ENCODE measurements at regions not wholly inside any gene's neighbourhood (a gene's known extent, or its start where the extent isn't known, plus 50 kb on each side); places are given as distances from the start of the nearest gene placed in this dataset.
A peak's percentile ranks its signal among the peaks of the same experiment; 100 is the strongest.

DNA sequence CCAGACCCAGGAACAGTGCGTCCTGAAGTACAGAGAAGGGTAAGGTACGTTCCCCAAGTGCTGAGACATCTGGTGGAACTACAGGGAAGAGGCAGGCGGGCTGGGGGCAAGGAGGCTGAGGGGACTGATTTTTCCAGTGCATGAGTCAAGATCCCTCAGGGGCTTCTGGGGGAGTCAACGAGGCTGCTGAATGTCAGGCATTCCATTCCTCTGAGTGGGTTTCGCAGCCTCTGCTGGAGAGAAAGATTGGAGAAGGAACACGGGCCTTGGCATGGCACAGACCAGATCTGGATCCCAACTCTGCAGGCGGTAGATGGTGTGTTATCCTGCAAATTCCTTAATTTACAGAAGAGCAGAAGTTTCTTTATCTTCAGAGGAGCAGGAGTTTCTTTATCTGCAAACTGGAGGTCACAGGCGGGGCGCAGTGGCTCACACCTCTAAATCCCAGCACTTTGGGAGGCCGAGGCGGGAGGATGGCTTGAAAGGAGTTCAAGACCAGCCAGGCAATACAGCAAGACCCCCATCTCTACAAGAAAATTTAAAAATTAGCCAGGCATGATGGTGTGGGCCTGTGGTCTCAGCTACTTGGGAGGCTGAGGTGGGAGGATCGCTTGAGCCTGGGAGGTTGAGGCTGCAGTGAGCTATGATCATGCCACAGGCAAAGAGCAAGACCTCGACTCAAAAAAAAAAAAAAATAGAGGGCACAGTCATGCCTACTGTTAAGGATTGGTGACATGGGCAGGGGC is 132.6 kb upstream of the MAP1LC3B2 start:
- no peaks in the 10 kb centered on the region for H3K27me3 ChIP-seq (ENCODE audit: control insufficient read depth in 3 of 3, insufficient read depth in 3 of 3, low read length in 3 of 3)
- H3K9ac ChIP-seq (ENCODE audit: low read depth in 1 of 3, low read length in 3 of 3) = no peak overlapping the region
- H3K4me3 ChIP-seq (ENCODE audit: low read length in 3 of 3) = no peak overlapping the region
- no peaks in the 10 kb centered on the region for H3K9me3 ChIP-seq (ENCODE audit: control insufficient read depth in 3 of 3, low read length in 3 of 3)
- no peaks in the 10 kb centered on the region for H3K4me1 ChIP-seq (ENCODE audit: control insufficient read depth in 3 of 3, insufficient read depth in 3 of 3, low read length in 3 of 3)
- no peak overlapping the region for H3K27ac ChIP-seq (ENCODE audit: low read depth, low read length)
- no peaks in the 10 kb centered on the region for H3K36me3 ChIP-seq (ENCODE audit: control insufficient read depth in 3 of 3, insufficient read depth in 3 of 3, low read length in 3 of 3)

DNA sequence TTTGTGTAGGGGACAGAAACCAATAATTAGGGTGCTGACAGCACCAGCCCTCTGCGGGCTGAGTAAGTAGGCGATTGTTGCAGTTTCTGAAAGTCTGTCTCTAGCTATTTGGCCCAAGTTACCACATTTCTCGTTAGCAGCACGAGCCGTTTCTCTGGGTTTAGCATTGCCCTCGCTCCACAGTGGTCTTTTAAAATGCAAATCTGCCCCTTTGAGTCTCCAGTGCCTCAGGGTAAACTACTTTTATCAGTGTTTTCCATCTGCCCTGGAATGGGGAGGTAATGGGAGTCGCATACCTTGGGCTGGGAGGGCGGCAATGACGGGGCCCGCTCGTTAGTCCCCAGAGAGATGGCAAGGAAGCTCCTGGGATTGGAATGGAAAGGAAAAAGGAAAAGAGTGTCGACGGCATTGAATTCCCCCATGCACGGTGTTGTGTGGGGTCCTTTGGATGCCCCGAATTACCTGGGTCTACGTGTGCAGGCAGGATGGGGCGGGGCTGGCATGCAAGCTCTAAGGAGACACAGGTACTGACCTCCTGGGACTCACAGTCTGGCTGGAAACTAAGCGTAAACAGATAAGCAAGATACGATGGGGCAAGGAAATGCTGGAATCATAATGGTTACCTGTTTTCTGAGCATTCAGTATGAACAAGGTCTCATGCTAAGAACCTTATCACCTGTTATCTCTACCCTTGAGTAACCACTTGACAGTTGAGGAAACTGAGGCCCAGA is 131.8 kb upstream of the MAP1LC3B2 start:
- H3K4me1 ChIP-seq (ENCODE audit: control insufficient read depth in 3 of 3, insufficient read depth in 3 of 3, low read length in 3 of 3) = no peaks in the 10 kb centered on the region
- H3K4me3 ChIP-seq (ENCODE audit: low read length in 3 of 3) = no peak overlapping the region
- no peak overlapping the region for H3K9ac ChIP-seq (ENCODE audit: low read depth in 1 of 3, low read length in 3 of 3)
- H3K27me3 ChIP-seq (ENCODE audit: control insufficient read depth in 3 of 3, insufficient read depth in 3 of 3, low read length in 3 of 3) = no peaks in the 10 kb centered on the region
- H3K27ac ChIP-seq (ENCODE audit: low read depth, low read length) = no peak overlapping the region
- no peaks in the 10 kb centered on the region for H3K36me3 ChIP-seq (ENCODE audit: control insufficient read depth in 3 of 3, insufficient read depth in 3 of 3, low read length in 3 of 3)
- no peaks in the 10 kb centered on the region for H3K9me3 ChIP-seq (ENCODE audit: control insufficient read depth in 3 of 3, low read length in 3 of 3)

DNA sequence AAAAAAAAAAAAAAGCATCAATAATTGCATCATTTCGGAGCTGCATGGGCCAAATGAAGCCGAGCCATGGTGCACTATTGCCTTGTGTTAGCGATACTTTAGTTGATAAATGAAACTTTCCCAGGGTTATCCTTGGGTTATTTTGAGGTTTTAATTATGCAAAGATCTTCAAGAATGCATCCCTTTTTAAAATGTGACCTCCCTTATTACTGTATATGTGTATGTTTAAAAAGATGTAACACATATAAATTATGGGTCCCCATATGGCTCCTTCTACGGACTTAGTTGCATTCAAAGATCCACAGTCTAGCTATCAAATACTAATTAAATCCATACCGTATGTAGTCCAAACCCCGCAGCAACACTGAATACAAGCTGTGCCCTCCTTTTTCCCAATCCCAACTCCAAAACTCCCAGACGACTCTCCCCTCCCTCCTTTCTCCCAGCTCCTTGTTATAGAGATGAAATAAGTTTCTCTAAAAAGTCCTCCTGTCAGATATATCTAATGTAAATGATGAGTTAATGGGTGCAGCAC is 129.3 kb upstream of the MAP1LC3B2 start:
- Histone ChIP-seq H3K4me3 (ENCODE audit: low read length in 3 of 3) (no peak overlapping the region), H3K27ac (ENCODE audit: low read depth, low read length) (no peak overlapping the region), H3K36me3 (ENCODE audit: control insufficient read depth in 3 of 3, insufficient read depth in 3 of 3, low read length in 3 of 3) (no peaks in the 10 kb centered on the region), H3K27me3 (ENCODE audit: control insufficient read depth in 3 of 3, insufficient read depth in 3 of 3, low read length in 3 of 3) (no peaks in the 10 kb centered on the region), H3K9me3 (ENCODE audit: control insufficient read depth in 3 of 3, low read length in 3 of 3) (no peaks in the 10 kb centered on the region), H3K9ac (ENCODE audit: low read depth in 1 of 3, low read length in 3 of 3) (no peak overlapping the region), H3K4me1 (ENCODE audit: control insufficient read depth in 3 of 3, insufficient read depth in 3 of 3, low read length in 3 of 3) (peaks cover 10 to 11% (median 10%) of the 10 kb centered on the region in 3 donors)

DNA sequence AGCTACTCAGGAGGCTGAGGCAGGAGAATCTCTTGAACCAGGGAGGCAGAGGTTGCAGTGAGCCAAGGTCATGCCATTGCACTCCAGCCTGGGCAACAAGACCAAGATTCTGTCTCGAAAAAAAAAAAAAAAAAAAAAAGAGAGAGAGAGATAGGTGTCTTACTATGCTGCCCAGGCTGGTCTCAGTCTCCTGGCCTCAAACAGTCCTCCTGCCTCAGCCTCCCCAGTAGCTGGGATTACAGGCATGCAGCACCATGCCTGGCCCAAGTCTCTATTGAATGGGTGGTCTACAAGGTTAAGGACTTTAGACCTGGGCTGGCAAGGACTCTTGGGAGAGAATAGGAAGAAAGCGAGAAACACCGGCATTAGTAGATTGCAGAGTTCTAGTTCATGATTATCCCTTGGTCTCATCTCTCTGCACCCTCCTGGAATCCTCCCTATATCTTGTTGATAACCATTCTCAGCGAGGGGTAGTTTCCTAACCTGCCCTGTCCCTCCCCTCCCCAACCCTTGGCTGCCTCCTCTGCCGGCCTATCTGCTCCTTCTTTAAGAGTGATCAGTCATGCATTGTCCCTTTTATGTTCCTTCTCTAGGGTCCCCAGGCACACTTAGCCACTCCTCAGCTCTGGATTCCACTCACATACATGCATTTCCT is 128.1 kb upstream of the MAP1LC3B2 start:
- peak overlapping the region in 1 of 3 donors; percentile 8 for H3K9ac ChIP-seq (ENCODE audit: low read depth in 1 of 3, low read length in 3 of 3)

DNA sequence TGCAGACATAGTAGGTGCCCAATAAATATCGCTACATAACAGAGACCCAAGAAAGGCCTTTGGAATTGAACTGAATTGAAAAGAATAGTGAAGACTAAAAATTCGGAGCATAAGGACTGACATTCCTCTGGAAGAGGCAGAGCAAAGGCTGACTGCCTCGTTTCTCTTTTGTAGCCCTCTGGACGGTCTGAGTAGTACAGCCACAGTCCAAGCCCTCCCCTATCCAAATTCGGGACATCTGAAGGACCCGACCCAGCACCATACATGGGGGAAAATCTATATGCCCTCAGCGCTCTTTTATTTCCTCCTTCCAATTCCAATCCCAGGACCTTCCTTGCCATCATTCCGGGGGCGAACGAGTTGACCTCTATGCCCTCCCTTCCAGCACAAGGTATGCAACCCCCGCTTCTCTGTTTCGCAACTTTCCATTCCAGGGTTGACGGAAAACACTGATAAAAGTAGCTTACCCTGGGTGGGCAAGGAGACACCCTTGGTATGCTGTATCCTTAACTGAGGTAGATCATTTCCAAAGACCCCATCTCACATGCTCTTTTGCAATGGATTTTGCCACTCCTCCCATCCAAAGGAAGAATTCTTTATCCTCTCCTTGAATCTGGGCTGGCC is 127.4 kb upstream of the MAP1LC3B2 start:
- no peak overlapping the region for H3K4me3 ChIP-seq (ENCODE audit: low read length in 3 of 3)
- no peaks in the 10 kb centered on the region for H3K9me3 ChIP-seq (ENCODE audit: control insufficient read depth in 3 of 3, low read length in 3 of 3)
- peaks cover 10 to 14% (median 11%) of the 10 kb centered on the region in 3 donors for H3K4me1 ChIP-seq (ENCODE audit: control insufficient read depth in 3 of 3, insufficient read depth in 3 of 3, low read length in 3 of 3)
- no peaks in the 10 kb centered on the region for H3K27me3 ChIP-seq (ENCODE audit: control insufficient read depth in 3 of 3, insufficient read depth in 3 of 3, low read length in 3 of 3)
- no peak overlapping the region for H3K9ac ChIP-seq (ENCODE audit: low read depth in 1 of 3, low read length in 3 of 3)
- H3K36me3 ChIP-seq (ENCODE audit: control insufficient read depth in 3 of 3, insufficient read depth in 3 of 3, low read length in 3 of 3) = no peaks in the 10 kb centered on the region
- no peak overlapping the region for H3K27ac ChIP-seq (ENCODE audit: low read depth, low read length)

More for the DNA sequence above, 128.1 kb upstream of the MAP1LC3B2 start:
- H3K4me1 ChIP-seq (ENCODE audit: control insufficient read depth in 3 of 3, insufficient read depth in 3 of 3, low read length in 3 of 3) = peaks cover 10 to 11% (median 11%) of the 10 kb centered on the region in 3 donors
- no peaks in the 10 kb centered on the region for H3K36me3 ChIP-seq (ENCODE audit: control insufficient read depth in 3 of 3, insufficient read depth in 3 of 3, low read length in 3 of 3)
- no peaks in the 10 kb centered on the region for H3K9me3 ChIP-seq (ENCODE audit: control insufficient read depth in 3 of 3, low read length in 3 of 3)
- H3K4me3 ChIP-seq (ENCODE audit: low read length in 3 of 3) = no peak overlapping the region
- no peak overlapping the region for H3K27ac ChIP-seq (ENCODE audit: low read depth, low read length)
- H3K27me3 ChIP-seq (ENCODE audit: control insufficient read depth in 3 of 3, insufficient read depth in 3 of 3, low read length in 3 of 3) = no peaks in the 10 kb centered on the region

DNA sequence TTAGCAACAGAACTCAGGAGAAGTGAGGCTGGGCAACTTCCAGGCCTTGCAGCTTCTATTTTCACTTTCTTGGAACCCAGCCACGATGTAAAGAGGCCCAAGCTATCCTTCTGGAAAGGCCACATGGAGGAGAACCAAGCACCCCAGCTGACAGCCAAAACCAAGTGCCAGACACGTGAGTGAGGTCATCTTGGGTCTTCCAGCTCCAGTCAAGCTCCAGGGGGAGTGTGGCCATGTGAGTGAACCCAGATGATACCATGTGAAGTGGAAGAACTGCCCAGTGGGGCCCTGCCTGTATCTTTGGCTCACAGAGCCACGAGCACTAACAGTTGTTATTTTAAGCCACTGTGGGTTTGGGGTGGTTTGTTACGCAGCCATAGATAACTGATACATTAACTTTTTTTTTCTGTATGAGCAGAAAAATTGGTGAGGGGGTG is 126.8 kb upstream of the MAP1LC3B2 start:
- no peaks in the 10 kb centered on the region for H3K36me3 ChIP-seq (ENCODE audit: control insufficient read depth in 3 of 3, insufficient read depth in 3 of 3, low read length in 3 of 3)
- H3K27ac ChIP-seq (ENCODE audit: low read depth, low read length) = no peak overlapping the region
- H3K9ac ChIP-seq (ENCODE audit: low read depth in 1 of 3, low read length in 3 of 3) = no peak overlapping the region
- peaks cover 10 to 14% (median 11%) of the 10 kb centered on the region in 3 donors for H3K4me1 ChIP-seq (ENCODE audit: control insufficient read depth in 3 of 3, insufficient read depth in 3 of 3, low read length in 3 of 3)
- no peaks in the 10 kb centered on the region for H3K27me3 ChIP-seq (ENCODE audit: control insufficient read depth in 3 of 3, insufficient read depth in 3 of 3, low read length in 3 of 3)
- no peaks in the 10 kb centered on the region for H3K9me3 ChIP-seq (ENCODE audit: control insufficient read depth in 3 of 3, low read length in 3 of 3)
- H3K4me3 ChIP-seq (ENCODE audit: low read length in 3 of 3) = no peak overlapping the region

DNA sequence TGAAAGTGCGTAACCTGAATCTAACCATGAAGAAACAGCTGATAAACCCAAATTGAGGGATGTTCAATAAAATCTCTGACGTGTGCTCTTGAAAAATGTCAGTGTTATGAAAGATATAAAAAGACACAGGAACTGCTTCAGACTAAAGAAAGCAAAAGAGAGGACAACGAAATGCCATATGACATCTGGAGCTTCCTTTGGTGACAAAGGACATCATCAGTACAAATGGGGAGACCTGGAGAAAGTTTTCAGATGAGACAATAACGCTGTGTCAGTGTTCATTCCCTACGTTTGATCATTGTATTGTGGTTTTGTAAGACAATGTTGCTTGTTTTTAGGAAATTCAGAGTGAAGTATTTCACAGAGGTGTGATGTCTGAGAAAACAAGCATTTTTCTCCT is 125.9 kb upstream of the MAP1LC3B2 start:
- H3K36me3 ChIP-seq (ENCODE audit: control insufficient read depth in 3 of 3, insufficient read depth in 3 of 3, low read length in 3 of 3) = no peaks in the 10 kb centered on the region
- H3K27me3 ChIP-seq (ENCODE audit: control insufficient read depth in 3 of 3, insufficient read depth in 3 of 3, low read length in 3 of 3) = no peaks in the 10 kb centered on the region
- H3K9me3 ChIP-seq (ENCODE audit: control insufficient read depth in 3 of 3, low read length in 3 of 3) = no peaks in the 10 kb centered on the region
- H3K4me3 ChIP-seq (ENCODE audit: low read length in 3 of 3) = no peak overlapping the region
- no peak overlapping the region for H3K9ac ChIP-seq (ENCODE audit: low read depth in 1 of 3, low read length in 3 of 3)
- peak overlapping the region; percentile 15 for H3K27ac ChIP-seq (ENCODE audit: low read depth, low read length)
- H3K4me1 ChIP-seq (ENCODE audit: control insufficient read depth in 3 of 3, insufficient read depth in 3 of 3, low read length in 3 of 3) = peaks cover 10 to 14% (median 11%) of the 10 kb centered on the region in 3 donors

DNA sequence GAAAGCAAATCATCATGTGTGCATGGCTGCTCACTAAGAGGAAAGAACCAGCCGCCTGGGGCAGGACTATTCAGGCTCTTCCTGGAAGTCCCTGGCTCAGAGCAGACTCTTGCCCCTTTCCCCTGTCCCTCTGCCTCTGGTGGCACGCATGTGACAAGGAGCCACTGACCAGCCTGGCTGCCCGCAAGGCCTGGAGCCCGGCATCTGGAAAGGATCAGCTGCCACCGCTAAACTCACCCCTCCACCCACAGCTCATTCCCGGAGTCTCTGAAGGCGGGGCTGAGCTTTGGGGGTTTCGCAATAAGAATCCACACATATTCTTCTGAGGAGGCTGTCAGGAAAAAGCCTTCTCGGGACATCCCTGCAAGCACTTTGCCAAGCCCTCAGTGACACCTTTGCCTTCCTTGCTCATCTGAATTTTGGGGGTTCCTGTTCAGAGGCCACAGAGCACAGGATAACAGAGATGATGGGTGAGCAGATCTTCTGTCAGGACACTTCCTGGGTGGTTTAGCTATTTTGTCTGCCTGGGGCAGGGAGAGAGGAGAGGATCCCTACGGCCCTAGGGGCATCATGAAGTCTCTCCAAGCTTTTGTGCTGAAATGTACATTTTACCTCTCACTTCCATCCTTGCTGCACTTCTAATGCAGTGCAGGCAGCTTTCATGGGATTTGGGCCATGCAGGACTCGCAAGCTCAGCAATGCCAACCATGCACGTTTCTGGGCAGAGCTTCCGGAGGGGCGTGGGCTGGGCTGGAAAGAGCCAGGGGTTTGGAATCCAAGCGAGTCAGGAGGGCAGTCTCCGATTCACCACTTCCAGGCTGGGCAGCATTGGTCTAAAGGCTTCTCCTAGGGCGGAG is 124.8 kb upstream of the MAP1LC3B2 start:
- no peaks in the 10 kb centered on the region for H3K27me3 ChIP-seq (ENCODE audit: control insufficient read depth in 3 of 3, insufficient read depth in 3 of 3, low read length in 3 of 3)
- no peaks in the 10 kb centered on the region for H3K36me3 ChIP-seq (ENCODE audit: control insufficient read depth in 3 of 3, insufficient read depth in 3 of 3, low read length in 3 of 3)
- H3K4me3 ChIP-seq (ENCODE audit: low read length in 3 of 3) = peak overlapping the region; percentile 41 to 48 (median 45)
- peak overlapping the region; percentile 58 for H3K27ac ChIP-seq (ENCODE audit: low read depth, low read length)
- no peaks in the 10 kb centered on the region for H3K9me3 ChIP-seq (ENCODE audit: control insufficient read depth in 3 of 3, low read length in 3 of 3)
- H3K4me1 ChIP-seq (ENCODE audit: control insufficient read depth in 3 of 3, insufficient read depth in 3 of 3, low read length in 3 of 3) = peaks cover 10 to 14% (median 11%) of the 10 kb centered on the region in 3 donors
- peak overlapping the region in 2 of 3 donors; percentile 28 to 64 for H3K9ac ChIP-seq (ENCODE audit: low read depth in 1 of 3, low read length in 3 of 3)

DNA sequence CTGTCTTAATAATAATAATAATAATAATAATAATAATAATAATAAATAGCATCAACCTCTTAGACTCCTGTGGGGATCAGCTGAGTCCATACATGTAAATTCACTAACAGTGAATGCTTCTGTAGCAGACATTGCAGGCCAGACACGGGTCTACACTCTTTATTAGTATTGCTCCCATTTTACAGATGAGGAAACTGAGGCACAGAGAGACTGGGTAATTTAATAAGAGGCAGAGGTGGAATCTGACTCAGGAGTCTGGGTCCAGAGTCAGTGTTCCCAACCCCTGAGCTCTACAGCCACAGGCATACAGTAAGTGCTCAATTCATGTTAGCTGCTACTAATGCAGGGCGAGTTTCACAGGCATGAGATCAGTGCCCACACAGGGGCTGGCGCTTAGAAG is 123.2 kb upstream of the MAP1LC3B2 start:
- Histone ChIP-seq H3K9ac (ENCODE audit: low read depth in 1 of 3, low read length in 3 of 3) (no peak overlapping the region), H3K4me3 (ENCODE audit: low read length in 3 of 3) (no peak overlapping the region), H3K9me3 (ENCODE audit: control insufficient read depth in 3 of 3, low read length in 3 of 3) (no peaks in the 10 kb centered on the region), H3K4me1 (ENCODE audit: control insufficient read depth in 3 of 3, insufficient read depth in 3 of 3, low read length in 3 of 3) (peaks cover 10 to 14% (median 11%) of the 10 kb centered on the region in 3 donors), H3K27me3 (ENCODE audit: control insufficient read depth in 3 of 3, insufficient read depth in 3 of 3, low read length in 3 of 3) (no peaks in the 10 kb centered on the region), H3K27ac (ENCODE audit: low read depth, low read length) (no peak overlapping the region), H3K36me3 (ENCODE audit: control insufficient read depth in 3 of 3, insufficient read depth in 3 of 3, low read length in 3 of 3) (no peaks in the 10 kb centered on the region)

Data from skeletal muscle tissue (tissue), 3 donors.